Osteocyte (in vitro differentiated cells): ENCODE measurements at regions not wholly inside any gene's neighbourhood (a gene's known extent, or its start where the extent isn't known, plus 50 kb on each side); places are given as distances from the start of the nearest gene placed in this dataset.

Experiments used
- DNase-seq: peaks from one replicate; pipeline ENCODE4 v3.0.0; 2021; ENCODE audit warnings: mixed read lengths; ENCODE audit not compliant: unreplicated experiment; ENCODE audit errors: extremely low spot score
- H3K27ac Mint-ChIP-seq: one replicate; pipeline ENCODE4 v1.8.0; 2021; ENCODE audit warnings: mild to moderate bottlenecking, mixed read lengths; ENCODE audit not compliant: unreplicated experiment
- H3K27me3 Mint-ChIP-seq: one replicate; pipeline ENCODE4 v1.8.0; 2021; ENCODE audit warnings: mixed read lengths; ENCODE audit not compliant: unreplicated experiment
- H3K36me3 Mint-ChIP-seq: one replicate; pipeline ENCODE4 v1.8.0; 2021; ENCODE audit warnings: mixed read lengths; ENCODE audit not compliant: unreplicated experiment
- H3K4me1 Mint-ChIP-seq: one replicate; pipeline ENCODE4 v1.8.0; 2021; ENCODE audit warnings: mixed read lengths; ENCODE audit not compliant: unreplicated experiment
- H3K4me3 Mint-ChIP-seq: one replicate; pipeline ENCODE4 v1.8.0; 2021; ENCODE audit warnings: mild to moderate bottlenecking, moderate library complexity, mixed read lengths; ENCODE audit not compliant: unreplicated experiment
- H3K9me3 Mint-ChIP-seq: one replicate; pipeline ENCODE4 v1.8.0; 2021; ENCODE audit warnings: mixed read lengths; ENCODE audit not compliant: unreplicated experiment
- TF ChIP-seq, protein P1 (sequence below): fragments of 200-600 bp; sonication (generic); IDR thresholded peaks from 2 replicates; pipeline ENCODE4 v1.5.0; 2021; ENCODE audit warnings: antibody characterized with exemption, mild to moderate bottlenecking, moderate library complexity

DNA sequence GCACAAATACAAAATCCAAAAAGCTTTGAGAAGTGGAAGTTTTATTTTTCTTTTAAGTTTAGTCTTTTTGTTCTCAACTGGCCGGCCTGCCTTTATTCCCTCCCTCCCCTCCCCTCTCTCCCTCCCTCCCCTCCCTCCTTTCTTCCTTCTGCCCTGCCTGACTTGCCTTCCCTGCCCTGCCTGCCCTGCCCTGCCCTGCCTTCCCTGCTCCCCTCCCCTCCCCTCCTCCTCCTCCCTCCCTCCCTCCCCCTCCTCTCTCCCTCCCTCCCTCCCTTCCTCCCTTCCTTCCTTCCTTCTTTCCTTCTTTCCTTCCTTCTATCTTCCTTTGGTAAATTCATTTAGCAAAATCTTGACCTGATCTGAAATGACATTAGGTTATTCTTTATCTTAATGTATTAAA lies 69.8 kb upstream of the LIMCH1 start:
- Mint-ChIP-seq H3K9me3 (no peaks in the 10 kb centered on the region), H3K36me3 (no peaks in the 10 kb centered on the region), H3K27ac (no peak overlapping the region), H3K27me3 (peaks cover 14% of the 10 kb centered on the region), H3K4me3 (no peak overlapping the region), H3K4me1 (no peaks in the 10 kb centered on the region)
- TF ChIP-seq, protein P1, sequence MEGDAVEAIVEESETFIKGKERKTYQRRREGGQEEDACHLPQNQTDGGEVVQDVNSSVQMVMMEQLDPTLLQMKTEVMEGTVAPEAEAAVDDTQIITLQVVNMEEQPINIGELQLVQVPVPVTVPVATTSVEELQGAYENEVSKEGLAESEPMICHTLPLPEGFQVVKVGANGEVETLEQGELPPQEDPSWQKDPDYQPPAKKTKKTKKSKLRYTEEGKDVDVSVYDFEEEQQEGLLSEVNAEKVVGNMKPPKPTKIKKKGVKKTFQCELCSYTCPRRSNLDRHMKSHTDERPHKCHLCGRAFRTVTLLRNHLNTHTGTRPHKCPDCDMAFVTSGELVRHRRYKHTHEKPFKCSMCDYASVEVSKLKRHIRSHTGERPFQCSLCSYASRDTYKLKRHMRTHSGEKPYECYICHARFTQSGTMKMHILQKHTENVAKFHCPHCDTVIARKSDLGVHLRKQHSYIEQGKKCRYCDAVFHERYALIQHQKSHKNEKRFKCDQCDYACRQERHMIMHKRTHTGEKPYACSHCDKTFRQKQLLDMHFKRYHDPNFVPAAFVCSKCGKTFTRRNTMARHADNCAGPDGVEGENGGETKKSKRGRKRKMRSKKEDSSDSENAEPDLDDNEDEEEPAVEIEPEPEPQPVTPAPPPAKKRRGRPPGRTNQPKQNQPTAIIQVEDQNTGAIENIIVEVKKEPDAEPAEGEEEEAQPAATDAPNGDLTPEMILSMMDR: no peak
- DNase-seq: no peak

DNA sequence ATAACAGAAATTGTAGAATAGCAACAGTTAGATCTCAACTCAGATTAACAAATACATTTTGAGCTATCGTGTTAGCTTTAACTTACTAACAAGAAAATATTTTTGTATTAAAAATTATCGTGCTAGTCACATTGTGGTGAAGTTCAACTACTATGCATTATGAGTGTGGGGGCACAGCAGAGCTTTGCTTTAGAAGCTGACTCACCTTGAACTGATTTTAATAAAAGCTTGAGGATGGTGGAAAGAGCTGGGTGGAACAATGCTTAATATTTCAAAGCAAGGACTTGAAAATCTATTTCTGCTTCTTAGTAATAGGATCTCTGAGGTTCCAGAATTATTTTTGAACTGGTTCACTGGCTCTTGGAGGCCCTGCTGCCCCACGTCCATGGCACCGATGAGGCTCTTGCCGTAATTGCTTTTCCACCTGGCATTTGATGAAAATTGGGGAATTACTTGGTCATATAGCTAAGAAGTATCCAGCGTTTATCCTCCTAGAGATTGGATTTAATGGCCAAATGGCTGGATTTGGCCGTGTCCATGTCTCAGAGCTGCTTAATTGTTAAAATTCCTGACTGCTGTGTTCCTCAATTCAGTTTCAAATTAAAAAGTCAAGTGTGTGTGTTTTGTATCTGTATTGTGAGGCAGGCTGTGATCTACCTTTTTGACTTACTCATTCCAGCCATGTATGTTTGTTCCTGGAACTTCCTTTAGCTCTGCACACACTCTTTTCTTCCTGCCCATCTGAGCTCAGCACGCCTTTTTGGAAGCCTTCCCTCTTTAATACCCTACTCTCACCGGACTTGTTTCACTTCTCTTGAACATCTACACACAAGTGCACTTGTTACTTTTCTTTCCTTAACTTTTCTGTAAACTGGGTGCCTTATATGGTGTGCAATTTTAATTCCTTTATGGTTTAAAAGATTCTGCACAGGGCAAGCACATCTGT lies 66.6 kb upstream of the LIMCH1 start:
- no peak for DNase-seq
- TF ChIP-seq, protein P1: no peak
- H3K4me3 Mint-ChIP-seq: no peak overlapping the region
- peaks cover 10% of the 10 kb centered on the region for H3K27me3 Mint-ChIP-seq
- H3K4me1 Mint-ChIP-seq: no peaks in the 10 kb centered on the region
- no peak overlapping the region for H3K27ac Mint-ChIP-seq
- H3K36me3 Mint-ChIP-seq: no peaks in the 10 kb centered on the region
- H3K9me3 Mint-ChIP-seq: no peaks in the 10 kb centered on the region

DNA sequence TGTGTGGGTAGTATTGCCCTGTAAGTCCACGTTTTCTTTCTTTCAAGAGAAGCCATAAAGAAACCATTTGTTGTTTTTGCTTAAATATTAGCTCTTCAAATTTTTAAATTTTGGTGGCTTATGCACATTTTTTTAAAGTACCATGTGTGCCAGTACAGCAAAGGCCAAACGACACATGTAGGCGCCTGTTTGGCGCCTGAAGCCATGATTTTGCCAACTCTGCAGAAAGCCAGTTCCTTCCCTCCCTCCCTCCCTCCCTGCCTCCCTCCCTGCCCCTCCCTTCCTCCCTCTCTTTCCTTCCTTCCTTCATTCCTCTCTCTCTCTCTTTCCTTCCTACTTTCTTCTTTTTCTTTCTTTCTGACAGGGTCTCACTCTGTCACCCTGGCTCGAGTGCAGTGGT lies 65.9 kb upstream of the LIMCH1 start:
- TF ChIP-seq, protein P1: no peak
- H3K9me3 Mint-ChIP-seq: no peaks in the 10 kb centered on the region
- H3K4me3 Mint-ChIP-seq: no peak overlapping the region

DNA sequence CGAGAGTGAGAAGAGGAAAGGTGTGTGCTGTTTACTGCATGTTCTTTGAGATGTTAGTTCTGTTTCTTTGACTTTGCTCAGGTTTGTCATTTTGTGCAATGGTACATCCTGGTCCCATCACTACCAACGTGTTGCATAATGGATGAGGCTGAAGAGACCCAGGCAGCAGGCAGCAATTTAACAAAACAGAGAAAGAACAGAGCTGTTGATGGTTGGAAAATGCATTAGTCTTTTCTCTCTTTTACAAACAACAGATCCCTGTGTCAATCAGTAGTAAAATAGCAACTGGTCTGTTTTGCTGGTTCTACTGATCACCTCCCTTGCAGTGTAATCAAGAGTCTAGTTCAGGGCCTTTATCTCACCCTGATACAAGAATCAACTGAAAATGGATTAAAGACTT lies 64.8 kb upstream of the LIMCH1 start:
- DNase-seq: no peak
- no peaks in the 10 kb centered on the region for H3K36me3 Mint-ChIP-seq
- H3K27ac Mint-ChIP-seq: no peak overlapping the region
- no peaks in the 10 kb centered on the region for H3K9me3 Mint-ChIP-seq
- H3K27me3 Mint-ChIP-seq: peaks cover 14% of the 10 kb centered on the region
- TF ChIP-seq, protein P1: no peak
- H3K4me3 Mint-ChIP-seq: no peak overlapping the region
- H3K4me1 Mint-ChIP-seq: no peaks in the 10 kb centered on the region

More for the DNA sequence above, 65.9 kb upstream of the LIMCH1 start:
- peaks cover 10% of the 10 kb centered on the region for H3K27me3 Mint-ChIP-seq
- no peak overlapping the region for H3K27ac Mint-ChIP-seq
- H3K4me1 Mint-ChIP-seq: no peaks in the 10 kb centered on the region
- H3K36me3 Mint-ChIP-seq: no peaks in the 10 kb centered on the region
- no peak for DNase-seq

DNA sequence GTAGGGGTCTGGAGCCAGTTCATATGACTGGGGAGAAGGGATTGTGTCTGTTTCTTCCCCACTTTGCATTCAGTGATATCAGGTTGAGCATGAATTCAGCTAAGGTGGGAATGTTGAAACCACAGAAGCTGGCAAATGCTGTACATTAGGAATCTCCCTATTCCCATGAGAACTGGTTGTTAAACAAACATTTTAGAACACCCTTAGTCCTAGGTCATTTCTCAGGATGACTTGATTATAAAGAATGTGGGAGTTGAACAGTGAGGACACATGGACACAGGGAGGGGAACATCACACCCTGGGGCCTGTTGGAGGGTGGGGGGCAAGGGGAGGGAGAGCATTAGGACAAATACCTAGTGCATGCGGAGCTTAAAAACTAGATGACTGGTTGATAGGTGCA lies 62.6 kb upstream of the LIMCH1 start:
- Mint-ChIP-seq H3K27ac (no peak overlapping the region), H3K36me3 (no peaks in the 10 kb centered on the region), H3K27me3 (peaks cover 13% of the 10 kb centered on the region), H3K4me3 (no peak overlapping the region), H3K4me1 (no peaks in the 10 kb centered on the region), H3K9me3 (no peaks in the 10 kb centered on the region)
- TF ChIP-seq, protein P1: no peak
- no peak for DNase-seq
